ENCODE measurements at regions not wholly inside any gene's neighbourhood (a gene's known extent, or its start where the extent isn't known, plus 50 kb on each side); places are given as distances from the start of the nearest gene placed in this dataset.

GRCh38 chr1:238005116-238005515, 114.4 kb upstream of the ZP4 start:
- TF ChIP-seq POLR2AphosphoS5 (IDR thresholded peaks at IDR 0.05): no peak
- TF ChIP-seq CTCF (IDR thresholded peaks at IDR 0.05; ENCODE audit: poor library complexity, severe bottlenecking): no peak
- TF ChIP-seq, protein P1, sequence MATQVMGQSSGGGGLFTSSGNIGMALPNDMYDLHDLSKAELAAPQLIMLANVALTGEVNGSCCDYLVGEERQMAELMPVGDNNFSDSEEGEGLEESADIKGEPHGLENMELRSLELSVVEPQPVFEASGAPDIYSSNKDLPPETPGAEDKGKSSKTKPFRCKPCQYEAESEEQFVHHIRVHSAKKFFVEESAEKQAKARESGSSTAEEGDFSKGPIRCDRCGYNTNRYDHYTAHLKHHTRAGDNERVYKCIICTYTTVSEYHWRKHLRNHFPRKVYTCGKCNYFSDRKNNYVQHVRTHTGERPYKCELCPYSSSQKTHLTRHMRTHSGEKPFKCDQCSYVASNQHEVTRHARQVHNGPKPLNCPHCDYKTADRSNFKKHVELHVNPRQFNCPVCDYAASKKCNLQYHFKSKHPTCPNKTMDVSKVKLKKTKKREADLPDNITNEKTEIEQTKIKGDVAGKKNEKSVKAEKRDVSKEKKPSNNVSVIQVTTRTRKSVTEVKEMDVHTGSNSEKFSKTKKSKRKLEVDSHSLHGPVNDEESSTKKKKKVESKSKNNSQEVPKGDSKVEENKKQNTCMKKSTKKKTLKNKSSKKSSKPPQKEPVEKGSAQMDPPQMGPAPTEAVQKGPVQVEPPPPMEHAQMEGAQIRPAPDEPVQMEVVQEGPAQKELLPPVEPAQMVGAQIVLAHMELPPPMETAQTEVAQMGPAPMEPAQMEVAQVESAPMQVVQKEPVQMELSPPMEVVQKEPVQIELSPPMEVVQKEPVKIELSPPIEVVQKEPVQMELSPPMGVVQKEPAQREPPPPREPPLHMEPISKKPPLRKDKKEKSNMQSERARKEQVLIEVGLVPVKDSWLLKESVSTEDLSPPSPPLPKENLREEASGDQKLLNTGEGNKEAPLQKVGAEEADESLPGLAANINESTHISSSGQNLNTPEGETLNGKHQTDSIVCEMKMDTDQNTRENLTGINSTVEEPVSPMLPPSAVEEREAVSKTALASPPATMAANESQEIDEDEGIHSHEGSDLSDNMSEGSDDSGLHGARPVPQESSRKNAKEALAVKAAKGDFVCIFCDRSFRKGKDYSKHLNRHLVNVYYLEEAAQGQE (IDR thresholded peaks at IDR 0.05; ENCODE audit: borderline replicate concordance): no peak
- TF ChIP-seq EP300 (conservative IDR thresholded peaks at IDR 0.05; ENCODE audit: poor library complexity, severe bottlenecking): no peak
- no peak for TF ChIP-seq EZH2 (IDR thresholded peaks at IDR 0.05; ENCODE audit: borderline replicate concordance, insufficient read depth, low read length, poor library complexity, severe bottlenecking)
- TF ChIP-seq MXI1 (conservative IDR thresholded peaks at IDR 0.05; ENCODE audit: poor library complexity, severe bottlenecking): no peak

All from neural cell (in vitro differentiated cells).